ENCODE measurements at regions not wholly inside any gene's neighbourhood (a gene's known extent, or its start where the extent isn't known, plus 50 kb on each side); places are given as distances from the start of the nearest gene placed in this dataset.

- no peaks in the 10 kb centered on the region for H3K36me3 ChIP-seq (ENCODE audit: control insufficient read depth in 2 of 2, insufficient read depth in 2 of 2, low read length in 1 of 2)
- peak in 5 of 9 donors; percentile 3 to 51 (median 15) for DNase-seq (ENCODE audit: low read depth in 6 of 9, low spot score in 9 of 9)
- 90% methylated on average over 2 of the region's 2 CpGs for WGBS
These were observed 237.8 kb upstream of the GADL1 start for GRCh38 chr3:31132132-31132769.

DNA sequence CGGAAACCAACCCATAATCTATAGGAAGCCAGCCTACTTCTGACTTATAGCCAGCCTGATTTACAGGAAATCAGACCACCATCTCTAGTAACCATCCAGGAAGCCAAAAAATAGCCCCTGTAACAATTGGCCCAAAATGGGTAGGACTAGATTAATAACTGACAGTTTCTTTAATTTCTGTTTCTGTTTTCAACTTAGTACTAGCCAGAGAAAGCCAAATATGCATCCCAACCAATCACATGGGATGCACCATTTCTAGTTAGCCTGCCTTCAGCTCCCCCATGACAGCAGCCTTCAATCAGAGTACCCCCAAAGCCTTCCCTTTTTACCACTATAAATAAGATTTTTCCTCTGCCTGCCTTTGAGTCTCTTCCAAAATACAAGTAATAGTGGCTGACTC lies 239.1 kb upstream of the GADL1 start:
- H3K9me3 ChIP-seq (ENCODE audit: control insufficient read depth in 2 of 2, insufficient read depth in 1 of 2, low read length in 1 of 2) = no peaks in the 10 kb centered on the region
- no peak overlapping the region for H3K27ac ChIP-seq (ENCODE audit: low read depth in 1 of 2, low read length in 1 of 2)
- no peaks in the 10 kb centered on the region for H3K27me3 ChIP-seq (ENCODE audit: control insufficient read depth in 2 of 2, insufficient read depth in 1 of 2, low read length in 1 of 2)
- no peaks in the 10 kb centered on the region for H3K4me1 ChIP-seq (ENCODE audit: control insufficient read depth in 2 of 2, insufficient read depth in 2 of 2, low read length in 2 of 2)
- WGBS = 98% methylated on average over 1 of the region's 1 CpG
- no peaks in the 10 kb centered on the region for H3K36me3 ChIP-seq (ENCODE audit: control insufficient read depth in 2 of 2, insufficient read depth in 2 of 2, low read length in 1 of 2)
- H3K4me3 ChIP-seq (ENCODE audit: low read length in 2 of 2) = no peak overlapping the region
- no peak for DNase-seq (ENCODE audit: low read depth in 6 of 9, low spot score in 9 of 9)

More at GRCh38 chr3:31132132-31132769, 237.8 kb upstream of the GADL1 start:
- H3K27ac ChIP-seq (ENCODE audit: low read depth in 1 of 2, low read length in 1 of 2) = no peak overlapping the region
- no peaks in the 10 kb centered on the region for H3K9me3 ChIP-seq (ENCODE audit: control insufficient read depth in 2 of 2, insufficient read depth in 1 of 2, low read length in 1 of 2)
- H3K4me3 ChIP-seq (ENCODE audit: low read length in 2 of 2) = no peak overlapping the region
- no peaks in the 10 kb centered on the region for H3K4me1 ChIP-seq (ENCODE audit: control insufficient read depth in 2 of 2, insufficient read depth in 2 of 2, low read length in 2 of 2)
- H3K27me3 ChIP-seq (ENCODE audit: control insufficient read depth in 2 of 2, insufficient read depth in 1 of 2, low read length in 1 of 2) = no peaks in the 10 kb centered on the region

DNA sequence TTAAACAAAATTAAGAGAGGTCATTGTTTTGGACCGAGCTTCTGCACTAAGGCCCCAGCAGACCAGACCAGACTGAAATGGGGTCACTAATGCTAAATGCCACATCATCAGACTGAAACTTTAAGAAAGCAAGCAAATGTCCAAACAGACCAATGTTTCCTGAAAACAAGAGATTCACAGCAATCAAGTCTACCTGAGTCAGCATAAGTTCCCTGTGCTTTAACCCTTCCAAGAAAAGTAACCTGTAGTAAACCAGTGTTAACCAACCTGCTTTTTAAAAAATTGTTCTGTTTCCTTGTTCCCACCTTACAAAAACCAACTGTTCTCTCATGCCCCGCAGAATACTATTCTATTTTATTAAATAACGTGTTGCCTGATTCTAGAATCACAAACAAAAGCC lies 241.1 kb upstream of the GADL1 start:
- Histone ChIP-seq H3K4me3 (ENCODE audit: low read length in 2 of 2) (no peak overlapping the region), H3K4me1 (ENCODE audit: control insufficient read depth in 2 of 2, insufficient read depth in 2 of 2, low read length in 2 of 2) (no peaks in the 10 kb centered on the region), H3K36me3 (ENCODE audit: control insufficient read depth in 2 of 2, insufficient read depth in 2 of 2, low read length in 1 of 2) (no peaks in the 10 kb centered on the region), H3K9me3 (ENCODE audit: control insufficient read depth in 2 of 2, insufficient read depth in 1 of 2, low read length in 1 of 2) (no peaks in the 10 kb centered on the region), H3K27ac (ENCODE audit: low read depth in 1 of 2, low read length in 1 of 2) (no peak overlapping the region), H3K27me3 (ENCODE audit: control insufficient read depth in 2 of 2, insufficient read depth in 1 of 2, low read length in 1 of 2) (no peaks in the 10 kb centered on the region)
- 80% methylated on average over 3 of the region's 3 CpGs for WGBS
- DNase-seq (ENCODE audit: low read depth in 6 of 9, low spot score in 9 of 9) = no peak

- 97% methylated on average over 4 of the region's 4 CpGs for WGBS
- H3K4me3 ChIP-seq (ENCODE audit: low read length in 2 of 2) = no peak overlapping the region
- DNase-seq (ENCODE audit: low read depth in 6 of 9, low spot score in 9 of 9) = no peak
These were observed 243.4 kb upstream of the GADL1 start for GRCh38 chr3:31137718-31138465.

DNA sequence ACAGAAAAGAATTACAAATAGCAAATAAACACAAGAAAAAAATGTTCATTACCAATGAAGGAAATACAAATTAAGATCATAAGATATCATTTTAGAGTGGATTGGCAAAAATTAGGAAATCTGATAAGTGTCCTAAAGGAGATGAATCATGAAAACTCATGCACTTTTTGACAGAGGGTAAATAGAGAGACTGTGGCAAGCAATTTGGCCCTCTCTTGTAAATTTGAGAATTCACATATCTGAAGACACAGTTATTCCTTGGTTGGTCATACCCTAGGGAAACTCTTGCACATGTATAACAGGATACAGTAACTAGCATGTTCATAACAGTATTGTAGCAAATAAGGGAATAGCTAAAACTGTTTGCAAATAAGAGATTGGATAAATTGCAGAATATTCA lies 246.0 kb upstream of the GADL1 start:
- Histone ChIP-seq H3K9me3 (ENCODE audit: control insufficient read depth in 2 of 2, insufficient read depth in 1 of 2, low read length in 1 of 2) (no peaks in the 10 kb centered on the region), H3K27me3 (ENCODE audit: control insufficient read depth in 2 of 2, insufficient read depth in 1 of 2, low read length in 1 of 2) (no peaks in the 10 kb centered on the region), H3K4me3 (ENCODE audit: low read length in 2 of 2) (no peak overlapping the region), H3K27ac (ENCODE audit: low read depth in 1 of 2, low read length in 1 of 2) (no peak overlapping the region), H3K4me1 (ENCODE audit: control insufficient read depth in 2 of 2, insufficient read depth in 2 of 2, low read length in 2 of 2) (no peaks in the 10 kb centered on the region), H3K36me3 (ENCODE audit: control insufficient read depth in 2 of 2, insufficient read depth in 2 of 2, low read length in 1 of 2) (no peaks in the 10 kb centered on the region)
- DNase-seq (ENCODE audit: low read depth in 6 of 9, low spot score in 9 of 9) = no peak

More at GRCh38 chr3:31137718-31138465, 243.4 kb upstream of the GADL1 start:
- Histone ChIP-seq H3K4me1 (ENCODE audit: control insufficient read depth in 2 of 2, insufficient read depth in 2 of 2, low read length in 2 of 2) (no peaks in the 10 kb centered on the region), H3K27ac (ENCODE audit: low read depth in 1 of 2, low read length in 1 of 2) (no peak overlapping the region), H3K36me3 (ENCODE audit: control insufficient read depth in 2 of 2, insufficient read depth in 2 of 2, low read length in 1 of 2) (no peaks in the 10 kb centered on the region), H3K27me3 (ENCODE audit: control insufficient read depth in 2 of 2, insufficient read depth in 1 of 2, low read length in 1 of 2) (no peaks in the 10 kb centered on the region), H3K9me3 (ENCODE audit: control insufficient read depth in 2 of 2, insufficient read depth in 1 of 2, low read length in 1 of 2) (no peaks in the 10 kb centered on the region)

DNA sequence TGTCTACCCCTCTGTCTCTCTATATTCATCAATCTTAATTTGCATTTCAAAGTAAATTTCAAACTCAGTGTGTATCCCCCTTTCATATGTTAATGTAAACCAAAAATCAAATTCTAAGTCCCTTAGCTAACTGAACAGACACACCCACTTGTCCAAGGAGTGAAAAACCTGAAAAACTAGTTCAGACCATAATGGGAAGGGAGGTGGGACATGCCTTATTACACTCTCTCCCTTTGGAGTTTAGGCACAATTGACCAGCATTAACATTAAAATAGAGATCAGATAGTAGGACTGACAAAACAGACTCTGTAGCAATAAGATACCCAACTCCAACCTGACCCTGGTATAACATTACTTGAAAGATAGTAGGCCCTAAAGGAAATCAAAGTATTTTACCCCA lies 247.7 kb upstream of the GADL1 start:
- no peak for DNase-seq (ENCODE audit: low read depth in 6 of 9, low spot score in 9 of 9)
- Histone ChIP-seq H3K9me3 (ENCODE audit: control insufficient read depth in 2 of 2, insufficient read depth in 1 of 2, low read length in 1 of 2) (peaks cover under 1 to 2% of the 10 kb centered on the region in 2 donors), H3K27me3 (ENCODE audit: control insufficient read depth in 2 of 2, insufficient read depth in 1 of 2, low read length in 1 of 2) (no peaks in the 10 kb centered on the region), H3K36me3 (ENCODE audit: control insufficient read depth in 2 of 2, insufficient read depth in 2 of 2, low read length in 1 of 2) (no peaks in the 10 kb centered on the region), H3K27ac (ENCODE audit: low read depth in 1 of 2, low read length in 1 of 2) (no peak overlapping the region), H3K4me3 (ENCODE audit: low read length in 2 of 2) (no peak overlapping the region), H3K4me1 (ENCODE audit: control insufficient read depth in 2 of 2, insufficient read depth in 2 of 2, low read length in 2 of 2) (no peaks in the 10 kb centered on the region)

- no peaks in the 10 kb centered on the region for H3K4me1 ChIP-seq (ENCODE audit: control insufficient read depth in 2 of 2, insufficient read depth in 2 of 2, low read length in 2 of 2)
- DNase-seq (ENCODE audit: low read depth in 6 of 9, low spot score in 9 of 9) = no peak
- H3K27me3 ChIP-seq (ENCODE audit: control insufficient read depth in 2 of 2, insufficient read depth in 1 of 2, low read length in 1 of 2) = no peaks in the 10 kb centered on the region
- no peak overlapping the region for H3K4me3 ChIP-seq (ENCODE audit: low read length in 2 of 2)
- H3K27ac ChIP-seq (ENCODE audit: low read depth in 1 of 2, low read length in 1 of 2) = no peak overlapping the region
- H3K9me3 ChIP-seq (ENCODE audit: control insufficient read depth in 2 of 2, insufficient read depth in 1 of 2, low read length in 1 of 2) = peaks cover 2 to 6% of the 10 kb centered on the region in 2 donors
- no peaks in the 10 kb centered on the region for H3K36me3 ChIP-seq (ENCODE audit: control insufficient read depth in 2 of 2, insufficient read depth in 2 of 2, low read length in 1 of 2)
- 98% methylated on average over 3 of the region's 3 CpGs for WGBS
These were observed 248.1 kb upstream of the GADL1 start for GRCh38 chr3:31142543-31142942.

- Histone ChIP-seq H3K27me3 (ENCODE audit: control insufficient read depth in 2 of 2, insufficient read depth in 1 of 2, low read length in 1 of 2) (no peaks in the 10 kb centered on the region), H3K4me1 (ENCODE audit: control insufficient read depth in 2 of 2, insufficient read depth in 2 of 2, low read length in 2 of 2) (no peaks in the 10 kb centered on the region), H3K27ac (ENCODE audit: low read depth in 1 of 2, low read length in 1 of 2) (no peak overlapping the region), H3K4me3 (ENCODE audit: low read length in 2 of 2) (no peak overlapping the region), H3K36me3 (ENCODE audit: control insufficient read depth in 2 of 2, insufficient read depth in 2 of 2, low read length in 1 of 2) (no peaks in the 10 kb centered on the region), H3K9me3 (ENCODE audit: control insufficient read depth in 2 of 2, insufficient read depth in 1 of 2, low read length in 1 of 2) (peaks cover 3 to 8% of the 10 kb centered on the region in 2 donors)
- WGBS = 96% methylated on average over 1 of the region's 1 CpG
- no peak for DNase-seq (ENCODE audit: low read depth in 6 of 9, low spot score in 9 of 9)
These were observed 250.6 kb upstream of the GADL1 start for GRCh38 chr3:31145062-31145461.

DNA sequence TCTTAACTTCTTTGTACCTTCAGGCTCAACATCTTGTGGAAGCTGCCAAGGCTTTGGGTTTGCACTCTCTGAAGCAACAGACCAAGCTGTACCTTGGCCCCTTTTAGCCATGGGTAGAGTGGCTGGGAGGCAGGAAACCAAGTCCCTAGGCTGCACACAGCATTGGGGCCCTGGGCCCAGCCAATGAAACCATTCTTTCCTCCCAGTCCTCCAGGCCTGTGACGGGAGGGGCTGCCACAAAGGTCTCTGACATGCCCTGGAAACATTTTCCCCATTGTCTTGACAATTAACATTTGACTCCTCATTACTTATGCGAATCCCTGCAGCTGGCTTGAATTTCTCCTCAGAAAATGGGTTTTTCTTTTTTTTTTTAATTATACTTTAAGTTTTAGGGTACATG lies 253.1 kb upstream of the GADL1 start:
- WGBS = 97% methylated on average over 2 of the region's 2 CpGs
- DNase-seq (ENCODE audit: low read depth in 6 of 9, low spot score in 9 of 9) = no peak
- no peaks in the 10 kb centered on the region for H3K36me3 ChIP-seq (ENCODE audit: control insufficient read depth in 2 of 2, insufficient read depth in 2 of 2, low read length in 1 of 2)

More for the DNA sequence above, 253.1 kb upstream of the GADL1 start:
- Histone ChIP-seq H3K27me3 (ENCODE audit: control insufficient read depth in 2 of 2, insufficient read depth in 1 of 2, low read length in 1 of 2) (no peaks in the 10 kb centered on the region), H3K4me1 (ENCODE audit: control insufficient read depth in 2 of 2, insufficient read depth in 2 of 2, low read length in 2 of 2) (no peaks in the 10 kb centered on the region), H3K4me3 (ENCODE audit: low read length in 2 of 2) (no peak overlapping the region), H3K27ac (ENCODE audit: low read depth in 1 of 2, low read length in 1 of 2) (no peak overlapping the region), H3K9me3 (ENCODE audit: control insufficient read depth in 2 of 2, insufficient read depth in 1 of 2, low read length in 1 of 2) (peaks cover 3 to 23% of the 10 kb centered on the region in 2 donors)
